Esophagus muscularis mucosa (tissue), 4 donors: ENCODE measurements at regions not wholly inside any gene's neighbourhood (a gene's known extent, or its start where the extent isn't known, plus 50 kb on each side); places are given as distances from the start of the nearest gene placed in this dataset.

Experiments
- DNase-seq: peaks from one replicate; pipeline ENCODE4 v3.0.0-alpha.2; 2017; ENCODE audit errors: extremely low spot score
- H3K27ac ChIP-seq, 4 donors: fragments of 200-600 bp; sonication (generic); replicated peaks in 1 of 4; 1 replicate in 3 of 4; 2 replicates in 1 of 4; pipeline ENCODE4 v1.5.1; 2016 to 2019; ENCODE audit warnings: mild to moderate bottlenecking in 1 of 4
- H3K27me3 ChIP-seq, 4 donors: fragments of 200-600 bp; sonication (generic); one replicate each; pipeline versions ENCODE4 v1.5.1 to v1.6.0; 2016 to 2019
- H3K36me3 ChIP-seq, 4 donors: fragments of 200-600 bp; sonication (generic); one replicate each; pipeline ENCODE4 v1.5.1; 2016 to 2019
- H3K4me1 ChIP-seq, 4 donors: fragments of 200-600 bp; sonication (generic); one replicate each; pipeline ENCODE4 v1.5.1; 2016 to 2019
- H3K4me3 ChIP-seq, 4 donors: fragments of 200-600 bp; sonication (generic); 1 replicate in 2 of 4; 2 replicates in 2 of 4; pipeline ENCODE4 v1.5.1; 2016 to 2019; ENCODE audit warnings: mild to moderate bottlenecking in 4 of 4, moderate library complexity in 1 of 4
- H3K9me3 ChIP-seq, 4 donors: fragments of 200-600 bp; sonication (generic); 1 replicate in 3 of 4; 2 replicates in 1 of 4; pipeline ENCODE4 v1.5.1; 2016 to 2019
- CTCF ChIP-seq, 3 experiments: fragments of 200-600 bp in 2 of 3; fragments of 450-650 bp in 1 of 3; sonication (generic) in 2 of 3; IDR thresholded peaks; one replicate each; pipeline ENCODE4 v1.5.1; 2017 to 2019; ENCODE audit warnings: antibody characterized with exemption in 3 of 3, mild to moderate bottlenecking in 2 of 3, moderate library complexity in 1 of 3
- EP300 ChIP-seq: sonication (generic); formaldehyde crosslinking; IDR thresholded peaks from one replicate; pipeline ENCODE4 v1.6.1; 2017; ENCODE audit warnings: antibody characterized with exemption
- POLR2A ChIP-seq: fragments of 450-650 bp; IDR thresholded peaks from one replicate; pipeline ENCODE4 v1.6.1; 2017; ENCODE audit warnings: antibody characterized with exemption, moderate library complexity, mild to moderate bottlenecking, low read depth
- POLR2AphosphoS5 ChIP-seq, 2 donors: sonication (generic); formaldehyde crosslinking; IDR thresholded peaks; one replicate each; pipeline ENCODE4 v1.6.1; 2017; ENCODE audit warnings: antibody characterized with exemption in 2 of 2
- WGBS: methylation state at CpG from one replicate; pipeline ENCODE4 v1.1.5; 2018; 5-methylcytosine and 5-hydroxymethylcytosine counted together
- intact Hi-C: fragments of 100-400 bp; cut with DNase I; formaldehyde crosslinking; loops from one replicate; pipeline ENCODE4 v1.15.1; 2023
- small RNA-seq, 3 donors: library from RNA; depleted of rRNA; stranded (forward); fragments of <200 nt; gene quantifications; one replicate each; pipeline ENCODE3, GENCODE V24; 2016

- WGBS: 70% methylated on average over 7 of the region's 7 CpGs
- Histone ChIP-seq H3K27ac (no peak overlapping the region), H3K27me3 (no peaks in the 10 kb centered on the region), H3K4me1 (no peaks in the 10 kb centered on the region), H3K4me3 (no peak overlapping the region), H3K9me3 (no peaks in the 10 kb centered on the region), H3K36me3 (no peaks in the 10 kb centered on the region)
- intact Hi-C loops: no loop called here
- TF ChIP-seq EP300 (no peak), POLR2AphosphoS5 (IDR thresholded peaks at IDR 0.05) (no peak), POLR2A (no peak), CTCF (IDR thresholded peaks at IDR 0.05) (no peak)
- no peak for DNase-seq
Measured at GRCh38 chr15:47652328-47652727, 65.0 kb upstream of the SEMA6D start.

- TF ChIP-seq POLR2AphosphoS5 (IDR thresholded peaks at IDR 0.05) (no peak), CTCF (IDR thresholded peaks at IDR 0.05) (no peak), POLR2A (no peak), EP300 (no peak)
- intact Hi-C loops: no loop called here
- Histone ChIP-seq H3K9me3 (no peaks in the 10 kb centered on the region), H3K4me1 (no peaks in the 10 kb centered on the region), H3K27ac (no peak overlapping the region), H3K27me3 (no peaks in the 10 kb centered on the region), H3K4me3 (no peak overlapping the region), H3K36me3 (no peaks in the 10 kb centered on the region)
- no peak for DNase-seq
- WGBS: 75% methylated on average over 2 of the region's 2 CpGs
Measured at GRCh38 chr15:47652844-47653243, 64.5 kb upstream of the SEMA6D start.

GRCh38 chr15:47661661-47662180 is 55.6 kb upstream of the SEMA6D start:
- Histone ChIP-seq H3K4me3 (no peak overlapping the region), H3K36me3 (no peaks in the 10 kb centered on the region), H3K9me3 (no peaks in the 10 kb centered on the region), H3K4me1 (no peaks in the 10 kb centered on the region), H3K27me3 (no peaks in the 10 kb centered on the region), H3K27ac (no peak overlapping the region)
- intact Hi-C loops: no loop called here
- no peak for DNase-seq
- TF ChIP-seq CTCF (IDR thresholded peaks at IDR 0.05) (no peak), POLR2AphosphoS5 (IDR thresholded peaks at IDR 0.05) (no peak), POLR2A (no peak), EP300 (no peak)
- 94% methylated on average over 5 of the region's 5 CpGs for WGBS

- TF ChIP-seq CTCF (IDR thresholded peaks at IDR 0.05): no peak
- TF ChIP-seq POLR2A: no peak
- no peak for TF ChIP-seq POLR2AphosphoS5 (IDR thresholded peaks at IDR 0.05)
- TF ChIP-seq EP300: no peak
- H3K9me3 ChIP-seq: no peaks in the 10 kb centered on the region
- H3K36me3 ChIP-seq: no peaks in the 10 kb centered on the region
- intact Hi-C loops: no loop called here
- no peaks in the 10 kb centered on the region for H3K27me3 ChIP-seq
- no peak overlapping the region for H3K4me3 ChIP-seq
- no peak for DNase-seq
- H3K4me1 ChIP-seq: no peaks in the 10 kb centered on the region
- WGBS: 60% methylated on average over 2 of the region's 2 CpGs
- H3K27ac ChIP-seq: no peak overlapping the region
Measured at GRCh38 chr15:47663101-47663500, 54.2 kb upstream of the SEMA6D start.

Small RNAs in the stretch of these regions (small RNA-seq; reads per million reads assigned to genes)
- gene MTND5P40: 0 reads per million in 3 donors
- gene RF01182: 0 reads per million in 3 donors
- 0 reads per million in 3 donors for gene RN7SKP139
- 0 reads per million in 3 donors for gene RNU6-1014P
